ENCODE measurements at regions not wholly inside any gene's neighbourhood (a gene's known extent, or its start where the extent isn't known, plus 50 kb on each side); places are given as distances from the start of the nearest gene placed in this dataset.
"Not testable (repeated sequence)": the region's sequence is repeated elsewhere in the genome, so short reads cannot be mapped to it uniquely, and the experiment has no call there.

DNA sequence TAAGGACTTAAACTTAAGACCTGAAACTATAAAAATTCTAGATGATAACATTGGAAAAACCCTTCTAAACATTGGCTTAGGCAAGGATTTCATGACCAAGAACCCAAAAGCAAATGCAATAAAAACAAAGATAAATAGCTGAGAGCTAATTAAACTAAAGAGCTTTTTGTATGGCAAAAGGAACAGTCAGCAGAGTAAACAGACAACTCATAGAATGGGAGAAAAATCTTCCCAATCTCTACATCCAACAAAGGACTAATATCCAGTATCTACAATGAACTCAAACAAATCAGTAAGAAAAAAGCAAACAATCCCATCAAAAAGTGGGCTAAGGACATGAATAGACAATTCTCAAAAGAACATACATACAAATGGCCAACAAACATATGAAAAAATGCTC lies 316.1 kb downstream of the HGF start:
- H3K4me3 ChIP-seq (ENCODE audit: low read depth in 1 of 5, low read length in 5 of 5); H3K9ac ChIP-seq (ENCODE audit: low read length in 5 of 5); H3K4me1 ChIP-seq (ENCODE audit: control insufficient read depth in 5 of 5, insufficient read depth in 5 of 5, low read length in 5 of 5); H3K27me3 ChIP-seq (ENCODE audit: control insufficient read depth in 5 of 5, insufficient read depth in 4 of 5, low read length in 5 of 5); H3K36me3 ChIP-seq (ENCODE audit: control insufficient read depth in 5 of 5, insufficient read depth in 5 of 5, low read length in 5 of 5); H3K27ac ChIP-seq (ENCODE audit: low read depth, low read length); H3K9me3 ChIP-seq (ENCODE audit: control insufficient read depth in 5 of 5, low read length in 5 of 5): not testable (repeated sequence)

DNA sequence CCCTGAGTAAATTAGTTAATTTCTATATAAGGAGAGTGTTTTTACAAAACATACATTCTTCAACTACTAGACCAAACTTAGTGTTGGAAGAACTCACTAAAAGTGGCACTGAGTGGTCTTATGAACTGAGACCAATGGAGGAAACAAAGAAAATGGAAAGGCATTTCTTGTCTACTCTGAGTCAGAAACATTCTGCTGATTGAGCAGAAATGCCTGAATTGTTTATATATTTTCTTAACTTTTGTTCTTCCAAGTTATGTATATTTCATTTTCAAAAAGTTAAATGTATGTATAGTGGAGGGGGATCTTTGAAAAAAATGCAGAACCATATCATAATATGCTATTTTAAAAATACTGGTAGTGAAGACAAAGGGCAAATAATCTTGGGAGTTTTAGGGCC lies 320.7 kb downstream of the HGF start:
- Histone ChIP-seq H3K27ac (ENCODE audit: low read depth, low read length) (no peak overlapping the region), H3K9ac (ENCODE audit: low read length in 5 of 5) (no peak overlapping the region), H3K36me3 (ENCODE audit: control insufficient read depth in 5 of 5, insufficient read depth in 5 of 5, low read length in 5 of 5) (no peaks in the 10 kb centered on the region), H3K27me3 (ENCODE audit: control insufficient read depth in 5 of 5, insufficient read depth in 4 of 5, low read length in 5 of 5) (no peaks in the 10 kb centered on the region), H3K9me3 (ENCODE audit: control insufficient read depth in 5 of 5, low read length in 5 of 5) (no peaks in the 10 kb centered on the region), H3K4me3 (ENCODE audit: low read depth in 1 of 5, low read length in 5 of 5) (no peak overlapping the region), H3K4me1 (ENCODE audit: control insufficient read depth in 5 of 5, insufficient read depth in 5 of 5, low read length in 5 of 5) (peaks cover 0 to 5% (median 0%) of the 10 kb centered on the region in 5 donors)

- no peaks in the 10 kb centered on the region for H3K36me3 ChIP-seq (ENCODE audit: control insufficient read depth in 5 of 5, insufficient read depth in 5 of 5, low read length in 5 of 5)
Observed at GRCh38 chr7:81447351-81447952, 322.4 kb downstream of the HGF start.

GRCh38 chr7:81446212-81446611 lies 323.6 kb downstream of the HGF start:
- no peak overlapping the region for H3K9ac ChIP-seq (ENCODE audit: low read length in 5 of 5)
- H3K9me3 ChIP-seq (ENCODE audit: control insufficient read depth in 5 of 5, low read length in 5 of 5), result no peaks in the 10 kb centered on the region
- no peak overlapping the region for H3K27ac ChIP-seq (ENCODE audit: low read depth, low read length)
- no peaks in the 10 kb centered on the region for H3K36me3 ChIP-seq (ENCODE audit: control insufficient read depth in 5 of 5, insufficient read depth in 5 of 5, low read length in 5 of 5)
- H3K4me3 ChIP-seq (ENCODE audit: low read depth in 1 of 5, low read length in 5 of 5), result no peak overlapping the region
- peaks cover 0 to 5% (median 0%) of the 10 kb centered on the region in 5 donors for H3K4me1 ChIP-seq (ENCODE audit: control insufficient read depth in 5 of 5, insufficient read depth in 5 of 5, low read length in 5 of 5)
- H3K27me3 ChIP-seq (ENCODE audit: control insufficient read depth in 5 of 5, insufficient read depth in 4 of 5, low read length in 5 of 5), result no peaks in the 10 kb centered on the region

More at GRCh38 chr7:81447351-81447952, 322.4 kb downstream of the HGF start:
- Histone ChIP-seq H3K9me3 (ENCODE audit: control insufficient read depth in 5 of 5, low read length in 5 of 5) (no peaks in the 10 kb centered on the region), H3K4me3 (ENCODE audit: low read depth in 1 of 5, low read length in 5 of 5) (no peak overlapping the region), H3K27ac (ENCODE audit: low read depth, low read length) (no peak overlapping the region), H3K27me3 (ENCODE audit: control insufficient read depth in 5 of 5, insufficient read depth in 4 of 5, low read length in 5 of 5) (no peaks in the 10 kb centered on the region), H3K9ac (ENCODE audit: low read length in 5 of 5) (no peak overlapping the region), H3K4me1 (ENCODE audit: control insufficient read depth in 5 of 5, insufficient read depth in 5 of 5, low read length in 5 of 5) (peaks cover 0 to 5% (median 0%) of the 10 kb centered on the region in 5 donors)

- Histone ChIP-seq H3K9ac (ENCODE audit: low read length in 5 of 5) (no peak overlapping the region), H3K4me1 (ENCODE audit: control insufficient read depth in 5 of 5, insufficient read depth in 5 of 5, low read length in 5 of 5) (peaks cover 0 to 5% (median 0%) of the 10 kb centered on the region in 5 donors), H3K9me3 (ENCODE audit: control insufficient read depth in 5 of 5, low read length in 5 of 5) (no peaks in the 10 kb centered on the region), H3K36me3 (ENCODE audit: control insufficient read depth in 5 of 5, insufficient read depth in 5 of 5, low read length in 5 of 5) (no peaks in the 10 kb centered on the region), H3K27me3 (ENCODE audit: control insufficient read depth in 5 of 5, insufficient read depth in 4 of 5, low read length in 5 of 5) (no peaks in the 10 kb centered on the region), H3K27ac (ENCODE audit: low read depth, low read length) (no peak overlapping the region), H3K4me3 (ENCODE audit: low read depth in 1 of 5, low read length in 5 of 5) (no peak overlapping the region)
Observed at GRCh38 chr7:81445462-81445861, 324.4 kb downstream of the HGF start.

DNA sequence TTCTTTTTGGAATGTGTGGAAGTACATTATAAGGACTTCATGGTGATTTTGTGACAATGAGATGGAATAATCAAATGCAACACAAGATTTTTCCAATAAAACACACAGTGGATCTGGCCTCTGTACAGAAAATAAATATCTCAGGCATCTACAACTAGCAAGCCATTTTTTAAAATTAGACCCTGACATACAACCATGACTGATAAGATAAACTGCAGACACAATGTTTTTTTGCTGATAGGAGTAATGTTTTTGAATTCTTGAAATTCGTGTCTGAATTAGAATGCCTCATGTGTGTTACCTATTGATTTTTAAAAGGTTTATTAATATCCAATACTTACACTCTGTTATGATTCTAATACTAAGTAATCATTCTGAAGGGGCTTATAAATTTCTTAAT lies 328.1 kb downstream of the HGF start:
- Histone ChIP-seq H3K9me3 (ENCODE audit: control insufficient read depth in 5 of 5, low read length in 5 of 5) (no peaks in the 10 kb centered on the region), H3K36me3 (ENCODE audit: control insufficient read depth in 5 of 5, insufficient read depth in 5 of 5, low read length in 5 of 5) (no peaks in the 10 kb centered on the region), H3K4me3 (ENCODE audit: low read depth in 1 of 5, low read length in 5 of 5) (no peak overlapping the region), H3K4me1 (ENCODE audit: control insufficient read depth in 5 of 5, insufficient read depth in 5 of 5, low read length in 5 of 5) (peaks cover 0 to 4% (median 0%) of the 10 kb centered on the region in 5 donors), H3K27me3 (ENCODE audit: control insufficient read depth in 5 of 5, insufficient read depth in 4 of 5, low read length in 5 of 5) (no peaks in the 10 kb centered on the region), H3K9ac (ENCODE audit: low read length in 5 of 5) (no peak overlapping the region), H3K27ac (ENCODE audit: low read depth, low read length) (no peak overlapping the region)

DNA sequence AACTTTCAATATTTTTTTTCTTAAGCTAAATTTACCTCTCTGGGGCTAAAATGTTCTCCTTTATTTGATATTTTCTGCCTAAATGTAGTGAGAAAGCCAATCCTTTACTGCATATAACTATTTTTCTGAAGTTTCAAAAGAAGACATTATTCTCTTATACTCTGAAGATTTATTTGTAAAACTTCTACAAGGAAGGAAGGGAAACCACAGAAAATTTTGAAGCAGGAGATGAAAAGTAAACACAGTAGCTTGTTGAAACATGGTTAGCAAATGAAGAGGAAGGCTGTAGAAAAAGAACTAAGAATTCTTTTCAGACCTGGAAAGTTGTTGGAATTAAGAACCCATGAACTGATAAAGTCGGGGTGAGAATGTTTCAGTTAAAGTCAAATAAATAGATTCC lies 330.3 kb downstream of the HGF start:
- H3K27ac ChIP-seq (ENCODE audit: low read depth, low read length), result no peak overlapping the region
- H3K9me3 ChIP-seq (ENCODE audit: control insufficient read depth in 5 of 5, low read length in 5 of 5), result no peaks in the 10 kb centered on the region
- no peak overlapping the region for H3K9ac ChIP-seq (ENCODE audit: low read length in 5 of 5)
- no peaks in the 10 kb centered on the region for H3K4me1 ChIP-seq (ENCODE audit: control insufficient read depth in 5 of 5, insufficient read depth in 5 of 5, low read length in 5 of 5)
- no peaks in the 10 kb centered on the region for H3K36me3 ChIP-seq (ENCODE audit: control insufficient read depth in 5 of 5, insufficient read depth in 5 of 5, low read length in 5 of 5)
- H3K4me3 ChIP-seq (ENCODE audit: low read depth in 1 of 5, low read length in 5 of 5), result no peak overlapping the region
- H3K27me3 ChIP-seq (ENCODE audit: control insufficient read depth in 5 of 5, insufficient read depth in 4 of 5, low read length in 5 of 5), result no peaks in the 10 kb centered on the region

DNA sequence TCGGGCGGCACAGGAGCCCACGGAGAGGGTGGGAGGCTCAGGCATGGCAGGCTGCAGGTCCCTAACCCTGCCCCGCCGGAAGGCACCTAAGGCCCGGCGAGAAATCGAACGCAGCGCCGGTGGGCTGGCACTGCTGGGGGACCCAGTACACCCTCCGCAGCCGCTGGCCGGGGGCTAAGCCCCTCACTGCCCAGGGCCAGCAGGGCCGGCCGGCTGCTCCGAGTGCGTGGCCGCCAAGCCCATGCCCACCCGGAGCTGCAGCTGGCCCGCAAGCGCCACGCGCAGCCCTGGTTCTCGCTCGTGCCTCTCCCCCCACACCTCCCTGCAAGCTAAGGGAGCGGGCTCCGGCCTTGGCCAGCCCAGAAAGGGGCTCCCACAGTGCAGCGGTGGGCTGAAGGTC lies 332.7 kb downstream of the HGF start:
- not testable (repeated sequence) for H3K36me3 ChIP-seq (ENCODE audit: control insufficient read depth in 5 of 5, insufficient read depth in 5 of 5, low read length in 5 of 5)

DNA sequence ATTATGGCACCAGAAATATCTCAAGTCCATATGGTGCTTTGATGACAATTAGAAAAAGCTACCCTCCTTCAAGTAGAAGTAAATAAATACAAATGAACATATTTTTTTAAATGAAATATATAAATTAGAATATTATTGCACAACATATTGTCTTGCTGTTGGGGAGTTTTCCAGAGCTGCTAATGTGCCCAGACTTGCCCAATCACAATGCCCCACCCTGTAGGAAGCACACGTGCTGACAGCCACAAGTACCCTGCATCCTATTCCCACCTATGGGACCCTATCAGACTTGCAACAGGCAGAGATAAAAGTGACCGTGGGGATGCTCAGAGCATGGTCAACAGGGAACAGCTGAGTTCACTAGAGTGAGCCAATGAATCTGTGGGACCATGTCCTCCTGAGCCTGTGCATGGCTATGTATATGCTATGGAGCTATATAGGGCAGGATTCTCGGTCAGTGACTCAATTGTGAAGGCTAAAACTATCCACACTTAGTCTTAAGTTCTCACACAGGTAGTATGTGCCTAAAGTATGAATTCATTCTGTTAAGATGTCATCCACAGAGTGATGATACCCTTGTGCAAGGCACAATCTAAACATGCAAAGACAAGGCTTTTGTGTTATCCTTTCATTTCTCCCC lies 336.0 kb downstream of the HGF start:
- H3K36me3 ChIP-seq (ENCODE audit: control insufficient read depth in 5 of 5, insufficient read depth in 5 of 5, low read length in 5 of 5), result no peaks in the 10 kb centered on the region
- H3K27me3 ChIP-seq (ENCODE audit: control insufficient read depth in 5 of 5, insufficient read depth in 4 of 5, low read length in 5 of 5), result no peaks in the 10 kb centered on the region
- H3K9me3 ChIP-seq (ENCODE audit: control insufficient read depth in 5 of 5, low read length in 5 of 5), result no peaks in the 10 kb centered on the region

More for the DNA sequence above, 332.7 kb downstream of the HGF start:
- not testable (repeated sequence) for H3K9me3 ChIP-seq (ENCODE audit: control insufficient read depth in 5 of 5, low read length in 5 of 5); H3K27me3 ChIP-seq (ENCODE audit: control insufficient read depth in 5 of 5, insufficient read depth in 4 of 5, low read length in 5 of 5); H3K9ac ChIP-seq (ENCODE audit: low read length in 5 of 5); H3K4me3 ChIP-seq (ENCODE audit: low read depth in 1 of 5, low read length in 5 of 5); H3K27ac ChIP-seq (ENCODE audit: low read depth, low read length); H3K4me1 ChIP-seq (ENCODE audit: control insufficient read depth in 5 of 5, insufficient read depth in 5 of 5, low read length in 5 of 5)

GRCh38 chr7:81433206-81433605 lies 336.6 kb downstream of the HGF start:
- Histone ChIP-seq H3K4me3 (ENCODE audit: low read depth in 1 of 5, low read length in 5 of 5) (no peak overlapping the region), H3K27me3 (ENCODE audit: control insufficient read depth in 5 of 5, insufficient read depth in 4 of 5, low read length in 5 of 5) (no peaks in the 10 kb centered on the region), H3K9ac (ENCODE audit: low read length in 5 of 5) (no peak overlapping the region), H3K36me3 (ENCODE audit: control insufficient read depth in 5 of 5, insufficient read depth in 5 of 5, low read length in 5 of 5) (no peaks in the 10 kb centered on the region), H3K27ac (ENCODE audit: low read depth, low read length) (no peak overlapping the region), H3K4me1 (ENCODE audit: control insufficient read depth in 5 of 5, insufficient read depth in 5 of 5, low read length in 5 of 5) (peaks cover 0 to 2% (median 0%) of the 10 kb centered on the region in 5 donors), H3K9me3 (ENCODE audit: control insufficient read depth in 5 of 5, low read length in 5 of 5) (no peaks in the 10 kb centered on the region)

More for the DNA sequence above, 336.0 kb downstream of the HGF start:
- H3K4me3 ChIP-seq (ENCODE audit: low read depth in 1 of 5, low read length in 5 of 5), result no peak overlapping the region
- H3K27ac ChIP-seq (ENCODE audit: low read depth, low read length), result no peak overlapping the region
- H3K4me1 ChIP-seq (ENCODE audit: control insufficient read depth in 5 of 5, insufficient read depth in 5 of 5, low read length in 5 of 5), result peaks cover 0 to 2% (median 0%) of the 10 kb centered on the region in 5 donors
- H3K9ac ChIP-seq (ENCODE audit: low read length in 5 of 5), result no peak overlapping the region
